KMS-11 (cell line): ENCODE measurements at regions not wholly inside any gene's neighbourhood (a gene's known extent, or its start where the extent isn't known, plus 50 kb on each side); places are given as distances from the start of the nearest gene placed in this dataset.

Experiments
- H2AFZ ChIP-seq: fragments of 200-600 bp; sonication (generic); 2 replicates; pipeline ENCODE4 v1.6.1; 2016; ENCODE audit warnings: antibody characterized with exemption, mixed run types, low read depth
- H3K27ac ChIP-seq: fragments of 200-600 bp; sonication (generic); 2 replicates; pipeline ENCODE4 v1.6.1; 2016; ENCODE audit warnings: mild to moderate bottlenecking, mixed run types
- H3K27me3 ChIP-seq: fragments of 200-600 bp; sonication (generic); 2 replicates; pipeline ENCODE4 v1.6.1; 2017; ENCODE audit warnings: mild to moderate bottlenecking, low read depth, mixed run types, moderate library complexity; ENCODE audit not compliant: insufficient read depth
- H3K36me3 ChIP-seq: fragments of 200-600 bp; sonication (generic); 2 replicates; pipeline ENCODE4 v1.6.1; 2017; ENCODE audit warnings: mild to moderate bottlenecking, mixed run types; ENCODE audit not compliant: insufficient read depth
- H3K4me1 ChIP-seq: fragments of 200-600 bp; sonication (generic); 2 replicates; pipeline ENCODE4 v1.6.1; 2016; ENCODE audit warnings: mild to moderate bottlenecking, low read depth, mixed run types; ENCODE audit not compliant: poor library complexity, severe bottlenecking
- H3K4me2 ChIP-seq: fragments of 200-600 bp; sonication (generic); 2 replicates; pipeline ENCODE4 v1.7.0; 2016; ENCODE audit warnings: mild to moderate bottlenecking, mixed run types
- H3K4me3 ChIP-seq: fragments of 200-600 bp; sonication (generic); IDR thresholded peaks from 2 replicates; pipeline ENCODE4 v1.6.1; 2017; ENCODE audit warnings: low read depth, low read length, mixed read lengths; ENCODE audit not compliant: insufficient read depth
- H3K79me2 ChIP-seq: fragments of 200-600 bp; sonication (generic); 2 replicates; pipeline ENCODE4 v1.6.1; 2016; ENCODE audit warnings: low read depth, mixed run types; ENCODE audit not compliant: insufficient read depth
- H3K9ac ChIP-seq: fragments of 200-600 bp; sonication (generic); 2 replicates; pipeline ENCODE4 v1.6.1; 2016; ENCODE audit warnings: mild to moderate bottlenecking, mixed run types
- H4K20me1 ChIP-seq: fragments of 200-600 bp; sonication (generic); 2 replicates; pipeline ENCODE4 v1.6.1; 2016; ENCODE audit warnings: mild to moderate bottlenecking, mixed run types; ENCODE audit not compliant: insufficient read depth
- TF ChIP-seq, protein P1 (sequence below): fragments of 200-600 bp; sonication (generic); conservative IDR thresholded peaks from 2 replicates; pipeline ENCODE4 v1.6.1; 2017; ENCODE audit warnings: low read depth, mild to moderate bottlenecking, antibody characterized with exemption, low read length, moderate library complexity, mixed read lengths

DNA sequence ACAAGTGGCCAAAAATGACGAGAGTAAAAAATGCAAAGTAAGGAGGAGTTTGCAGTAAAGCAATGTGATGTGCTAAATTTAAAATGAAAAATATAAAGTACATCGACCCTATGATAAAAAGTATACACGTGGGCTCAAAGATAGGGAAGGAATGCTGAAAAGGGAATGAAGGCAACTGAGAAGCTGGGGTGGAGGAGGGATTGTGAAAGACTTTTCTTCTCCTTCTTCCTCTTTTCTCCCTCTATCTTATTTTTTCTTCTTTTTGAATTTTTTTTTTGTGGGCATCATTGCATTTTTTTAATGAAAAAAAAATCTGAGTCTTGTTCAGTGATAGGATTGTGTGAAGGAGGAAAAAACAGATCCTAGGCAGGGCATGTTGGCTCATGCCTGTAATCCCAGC lies 57.6 kb upstream of the STK17B start:
- TF ChIP-seq, protein P1, sequence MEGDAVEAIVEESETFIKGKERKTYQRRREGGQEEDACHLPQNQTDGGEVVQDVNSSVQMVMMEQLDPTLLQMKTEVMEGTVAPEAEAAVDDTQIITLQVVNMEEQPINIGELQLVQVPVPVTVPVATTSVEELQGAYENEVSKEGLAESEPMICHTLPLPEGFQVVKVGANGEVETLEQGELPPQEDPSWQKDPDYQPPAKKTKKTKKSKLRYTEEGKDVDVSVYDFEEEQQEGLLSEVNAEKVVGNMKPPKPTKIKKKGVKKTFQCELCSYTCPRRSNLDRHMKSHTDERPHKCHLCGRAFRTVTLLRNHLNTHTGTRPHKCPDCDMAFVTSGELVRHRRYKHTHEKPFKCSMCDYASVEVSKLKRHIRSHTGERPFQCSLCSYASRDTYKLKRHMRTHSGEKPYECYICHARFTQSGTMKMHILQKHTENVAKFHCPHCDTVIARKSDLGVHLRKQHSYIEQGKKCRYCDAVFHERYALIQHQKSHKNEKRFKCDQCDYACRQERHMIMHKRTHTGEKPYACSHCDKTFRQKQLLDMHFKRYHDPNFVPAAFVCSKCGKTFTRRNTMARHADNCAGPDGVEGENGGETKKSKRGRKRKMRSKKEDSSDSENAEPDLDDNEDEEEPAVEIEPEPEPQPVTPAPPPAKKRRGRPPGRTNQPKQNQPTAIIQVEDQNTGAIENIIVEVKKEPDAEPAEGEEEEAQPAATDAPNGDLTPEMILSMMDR: no peak
- Histone ChIP-seq H4K20me1 (no peaks in the 10 kb centered on the region), H3K27me3 (no peaks in the 10 kb centered on the region), H3K79me2 (no peaks in the 10 kb centered on the region), H3K36me3 (no peaks in the 10 kb centered on the region), H2AFZ (no peak overlapping the region), H3K4me3 (no peak overlapping the region), H3K9ac (no peak overlapping the region), H3K4me1 (peaks cover 26% of the 10 kb centered on the region), H3K4me2 (no peak overlapping the region), H3K27ac (no peak overlapping the region)

DNA sequence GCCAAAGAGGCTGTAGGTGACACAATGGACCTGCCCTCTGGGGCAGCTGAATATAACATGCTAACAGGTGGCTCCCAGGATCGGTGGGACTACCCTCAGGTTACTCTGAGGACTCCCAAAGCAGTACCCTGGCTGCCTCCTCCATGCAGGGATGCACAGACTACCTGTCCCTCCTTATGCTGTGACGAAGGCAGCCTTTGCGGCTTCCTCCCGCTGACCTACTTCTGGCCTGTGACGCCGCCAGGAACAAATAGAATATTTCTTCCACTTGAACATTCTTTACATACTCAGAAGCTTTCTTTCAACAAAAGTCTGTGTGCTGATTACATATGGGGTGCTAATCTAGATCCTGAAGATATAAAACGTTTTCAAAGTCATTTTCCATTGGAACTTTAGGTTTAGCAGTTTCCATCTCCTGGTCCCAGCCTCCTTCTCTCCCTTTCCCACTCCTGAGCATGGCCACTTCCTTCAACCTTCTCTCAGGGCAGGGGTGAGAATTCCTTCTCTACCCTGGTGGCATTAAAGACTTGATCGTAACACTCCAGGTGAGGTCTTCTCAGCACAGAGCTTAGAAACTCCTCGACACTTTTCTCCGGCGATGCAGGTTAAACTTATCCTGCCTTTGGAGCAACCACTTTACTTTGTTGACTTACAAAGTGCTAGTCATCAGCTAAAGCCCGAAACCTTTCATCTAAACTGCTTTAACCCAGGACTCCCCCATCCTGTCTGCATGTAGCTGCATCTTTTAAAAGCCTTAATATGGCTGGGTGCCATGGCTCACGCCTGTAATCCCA lies 58.9 kb upstream of the STK17B start:
- Histone ChIP-seq H2AFZ (no peak overlapping the region), H3K36me3 (no peaks in the 10 kb centered on the region), H4K20me1 (no peaks in the 10 kb centered on the region), H3K27ac (no peak overlapping the region), H3K4me1 (peaks cover 15% of the 10 kb centered on the region), H3K4me2 (no peak overlapping the region), H3K27me3 (no peaks in the 10 kb centered on the region), H3K4me3 (no peak overlapping the region), H3K79me2 (no peaks in the 10 kb centered on the region), H3K9ac (no peak overlapping the region)
- TF ChIP-seq, protein P1: no peak

DNA sequence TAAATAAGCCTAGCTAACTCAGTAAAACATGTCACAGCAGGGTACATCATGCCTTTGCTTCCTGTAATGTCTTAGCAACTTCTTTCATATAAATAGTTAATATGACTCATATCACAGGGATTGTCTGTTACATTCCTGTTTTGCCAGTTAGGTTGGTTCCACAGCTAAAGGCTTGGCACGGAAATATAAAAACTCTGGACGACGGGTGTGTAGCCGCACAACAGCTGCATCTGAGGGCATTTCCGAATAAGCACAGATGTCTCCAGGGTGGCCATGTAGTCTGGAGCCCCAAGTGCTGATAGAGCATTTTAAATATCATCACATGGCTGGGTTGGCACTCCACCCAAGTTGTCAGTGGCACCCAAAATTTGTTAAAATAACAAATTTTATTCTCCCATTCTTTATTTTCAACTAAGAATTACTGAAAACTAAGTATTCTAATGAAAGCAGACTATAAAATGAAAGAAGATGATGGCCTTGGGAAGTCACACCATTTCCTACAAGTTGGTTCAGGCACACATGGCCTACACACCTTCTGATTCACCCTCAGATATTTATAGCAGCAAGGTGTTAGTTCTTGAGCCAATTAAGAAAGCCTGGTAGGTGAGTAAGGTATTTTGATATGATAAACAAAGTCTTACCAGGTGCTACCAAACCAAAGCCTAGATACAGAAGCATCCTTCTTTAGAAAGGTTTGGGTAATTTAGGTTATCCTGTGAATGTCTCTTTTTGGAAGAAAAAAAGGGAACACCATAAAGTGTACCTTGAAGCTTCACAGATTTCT lies 61.8 kb upstream of the STK17B start:
- Histone ChIP-seq H3K4me3 (no peak overlapping the region), H3K4me2 (no peak overlapping the region), H3K36me3 (no peaks in the 10 kb centered on the region), H4K20me1 (no peaks in the 10 kb centered on the region), H3K9ac (no peak overlapping the region), H3K4me1 (peaks cover 5% of the 10 kb centered on the region), H3K27ac (no peak overlapping the region), H3K79me2 (no peaks in the 10 kb centered on the region), H3K27me3 (no peaks in the 10 kb centered on the region), H2AFZ (no peak overlapping the region)
- TF ChIP-seq, protein P1: no peak

DNA sequence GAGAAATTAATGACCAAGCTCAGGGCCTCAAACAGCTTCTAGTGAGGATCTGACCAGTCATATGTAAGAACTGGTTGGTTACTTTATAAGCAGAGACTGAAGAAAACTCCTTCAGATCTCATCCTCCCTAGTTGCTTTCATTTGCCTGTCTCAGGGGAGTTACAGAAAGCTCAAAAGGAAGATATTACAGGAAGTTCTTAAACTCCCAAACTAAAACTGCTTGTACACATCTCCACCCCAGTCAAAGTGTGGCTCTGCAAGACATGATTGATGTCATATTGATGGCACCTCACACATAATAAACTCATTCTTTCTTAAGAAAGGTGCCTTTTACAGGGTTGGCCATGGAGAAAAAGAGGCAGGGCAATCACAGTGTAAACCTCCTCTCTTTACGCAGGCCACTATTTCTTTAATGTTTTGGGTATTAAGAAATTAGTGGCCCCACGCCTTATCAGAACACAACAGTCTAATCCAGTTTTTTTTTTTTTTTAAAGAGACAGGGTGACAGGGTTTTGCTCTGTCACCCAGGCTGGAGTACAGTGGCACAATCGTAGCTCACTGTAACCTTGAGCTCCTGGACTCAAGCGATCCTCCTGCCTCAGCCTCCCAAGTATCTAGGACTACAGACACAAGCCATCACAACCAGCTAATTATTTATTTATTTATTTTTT lies 62.6 kb upstream of the STK17B start:
- no peaks in the 10 kb centered on the region for H3K27me3 ChIP-seq
- H4K20me1 ChIP-seq: no peaks in the 10 kb centered on the region
- H3K27ac ChIP-seq: no peak overlapping the region
- no peak overlapping the region for H2AFZ ChIP-seq
- peaks cover 5% of the 10 kb centered on the region for H3K4me1 ChIP-seq
- no peaks in the 10 kb centered on the region for H3K36me3 ChIP-seq
- TF ChIP-seq, protein P1: no peak
- no peak overlapping the region for H3K9ac ChIP-seq
- no peaks in the 10 kb centered on the region for H3K79me2 ChIP-seq
- H3K4me3 ChIP-seq: no peak overlapping the region
- no peak overlapping the region for H3K4me2 ChIP-seq
